Cardiac muscle cell (in vitro differentiated cells and primary cell): ENCODE measurements at regions not wholly inside any gene's neighbourhood (a gene's known extent, or its start where the extent isn't known, plus 50 kb on each side); places are given as distances from the start of the nearest gene placed in this dataset.

ENCODE experiments used
- DNase-seq, 2 donors: peaks; one replicate each; pipeline versions ENCODE4 v3.0.0 to v3.0.0-alpha.2; 2010 to 2017; ENCODE audit warnings: low read depth in 1 of 2, low spot score in 1 of 2
- H3K27ac ChIP-seq: fragments of 200-600 bp; sonication (generic); 2 replicates; pipeline ENCODE4 v1.5.1; 2016
- H3K27me3 ChIP-seq: fragments of 200-600 bp; sonication (generic); 2 replicates; pipeline ENCODE4 v1.6.0; 2016; ENCODE audit warnings: control low read depth
- H3K36me3 ChIP-seq: fragments of 200-600 bp; sonication (generic); 2 replicates; pipeline ENCODE4 v1.5.1; 2016; ENCODE audit warnings: control low read depth
- H3K4me1 ChIP-seq: fragments of 200-600 bp; sonication (generic); 2 replicates; pipeline ENCODE4 v1.8.1; 2017; ENCODE audit warnings: low read depth, mild to moderate bottlenecking, mixed run types
- H3K4me3 ChIP-seq: fragments of 200-600 bp; sonication (generic); 2 replicates; pipeline ENCODE4 v1.5.1; 2016; ENCODE audit warnings: mild to moderate bottlenecking
- H3K9me3 ChIP-seq: fragments of 200-600 bp; sonication (generic); 2 replicates; pipeline ENCODE4 v1.5.1; 2017; ENCODE audit warnings: low read depth, mild to moderate bottlenecking, control low read depth
- CTCF ChIP-seq: IDR thresholded peaks from 2 replicates; pipeline ENCODE4 v1.5.1; 2012; ENCODE audit warnings: low read depth, mild to moderate bottlenecking, low read length

- Histone ChIP-seq H3K4me1 (no peaks in the 10 kb centered on the region), H3K4me3 (no peak overlapping the region), H3K27me3 (no peaks in the 10 kb centered on the region), H3K27ac (no peak overlapping the region), H3K36me3 (no peaks in the 10 kb centered on the region), H3K9me3 (no peaks in the 10 kb centered on the region)
- no peak for DNase-seq
- TF ChIP-seq CTCF, result no peak
Measured at GRCh38 chr2:76448956-76449355, 738.2 kb upstream of the GCFC2 start.

DNA sequence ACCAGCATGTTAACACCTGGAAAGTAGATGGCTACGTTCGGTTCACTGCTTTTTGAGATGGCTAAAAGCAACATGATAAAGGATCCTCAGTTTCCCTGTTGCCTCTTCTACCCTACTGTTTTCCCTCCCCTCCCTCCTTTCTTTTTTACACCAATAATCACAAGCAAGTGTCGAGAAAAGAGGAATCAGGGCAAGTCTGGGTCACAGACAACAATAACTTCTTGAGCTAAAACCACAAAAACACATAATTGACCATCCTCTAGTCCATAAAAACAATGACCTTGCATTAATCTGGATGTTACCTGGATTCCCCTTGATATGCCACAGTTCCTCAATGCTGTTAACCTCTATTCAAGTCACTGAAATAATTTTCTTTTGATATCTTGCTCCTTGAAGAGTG, 736.6 kb upstream of the GCFC2 start:
- H3K4me3 ChIP-seq, result no peak overlapping the region
- H3K4me1 ChIP-seq, result no peaks in the 10 kb centered on the region
- TF ChIP-seq CTCF, result no peak
- DNase-seq, result no peak
- H3K9me3 ChIP-seq, result no peaks in the 10 kb centered on the region
- H3K27me3 ChIP-seq, result no peaks in the 10 kb centered on the region
- no peak overlapping the region for H3K27ac ChIP-seq
- no peaks in the 10 kb centered on the region for H3K36me3 ChIP-seq

- Histone ChIP-seq H3K27me3 (no peaks in the 10 kb centered on the region), H3K4me3 (no peak overlapping the region), H3K27ac (no peak overlapping the region), H3K36me3 (no peaks in the 10 kb centered on the region), H3K9me3 (no peaks in the 10 kb centered on the region), H3K4me1 (no peaks in the 10 kb centered on the region)
- no peak for DNase-seq
- TF ChIP-seq CTCF, result no peak
Measured at GRCh38 chr2:76446872-76447271, 736.2 kb upstream of the GCFC2 start.

DNA sequence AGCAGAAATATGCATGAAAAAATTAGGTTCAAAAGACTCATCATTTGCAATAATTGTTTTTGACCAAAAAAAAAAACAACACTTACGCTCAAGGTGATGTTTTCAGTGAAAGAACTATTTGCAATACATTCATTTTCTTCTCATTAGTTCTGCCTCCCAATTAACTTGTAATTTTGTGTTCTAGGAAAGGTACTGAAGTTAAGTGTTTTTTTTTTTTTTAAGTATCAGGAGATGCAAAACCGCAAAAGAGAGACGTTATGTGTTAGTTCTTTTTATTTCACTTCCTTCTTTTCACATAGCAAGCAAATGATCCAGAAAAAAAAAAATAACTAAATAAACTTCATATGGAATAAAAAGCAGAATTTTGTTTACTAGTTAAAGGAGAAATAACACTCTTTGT, 735.2 kb upstream of the GCFC2 start:
- no peak for TF ChIP-seq CTCF
- H3K9me3 ChIP-seq, result no peaks in the 10 kb centered on the region
- no peak overlapping the region for H3K27ac ChIP-seq
- H3K4me3 ChIP-seq, result no peak overlapping the region
- H3K36me3 ChIP-seq, result no peaks in the 10 kb centered on the region
- no peaks in the 10 kb centered on the region for H3K4me1 ChIP-seq
- H3K27me3 ChIP-seq, result no peaks in the 10 kb centered on the region
- DNase-seq, result no peak

DNA sequence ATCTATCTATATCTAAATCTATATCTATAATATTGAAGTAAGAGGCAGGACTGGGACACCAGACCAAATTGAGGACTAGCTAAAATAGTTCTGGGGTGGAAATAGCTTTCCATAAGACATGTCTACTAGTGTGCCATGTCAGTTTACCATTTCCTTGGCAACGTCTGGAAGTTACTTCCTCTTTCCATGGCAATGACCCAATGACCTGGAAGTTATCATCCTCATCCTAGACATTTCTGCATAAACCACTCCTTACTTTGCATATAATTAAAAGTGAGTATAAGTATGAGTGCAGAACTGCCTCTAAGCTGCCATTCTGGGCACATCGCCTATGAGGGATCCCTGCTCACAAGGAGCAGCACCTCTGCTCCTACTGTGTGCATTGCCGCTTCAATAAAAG, 734.0 kb upstream of the GCFC2 start:
- H3K36me3 ChIP-seq, result no peaks in the 10 kb centered on the region
- DNase-seq, result no peak
- H3K4me1 ChIP-seq, result no peaks in the 10 kb centered on the region
- H3K27me3 ChIP-seq, result no peaks in the 10 kb centered on the region
- no peaks in the 10 kb centered on the region for H3K9me3 ChIP-seq
- TF ChIP-seq CTCF, result no peak
- H3K4me3 ChIP-seq, result no peak overlapping the region
- no peak overlapping the region for H3K27ac ChIP-seq

GRCh38 chr2:76437564-76437963, 726.8 kb upstream of the GCFC2 start:
- no peak for DNase-seq
- Histone ChIP-seq H3K36me3 (no peaks in the 10 kb centered on the region), H3K4me1 (no peaks in the 10 kb centered on the region), H3K27ac (no peak overlapping the region), H3K9me3 (no peaks in the 10 kb centered on the region), H3K4me3 (no peak overlapping the region), H3K27me3 (no peaks in the 10 kb centered on the region)
- no peak for TF ChIP-seq CTCF
